Testis (tissue), 2 donors: ENCODE measurements at regions not wholly inside any gene's neighbourhood (a gene's known extent, or its start where the extent isn't known, plus 50 kb on each side); places are given as distances from the start of the nearest gene placed in this dataset.
A peak's percentile ranks its signal among the peaks of the same experiment; 100 is the strongest.

Experiments
- DNase-seq: peaks from one replicate; pipeline ENCODE4 v3.0.0-alpha.2; 2019
- H3K27ac ChIP-seq, 2 donors: fragments of 200-600 bp; sonication (generic); one replicate each; pipeline ENCODE4 v1.5.1; 2019
- H3K27me3 ChIP-seq: fragments of 200-600 bp; sonication (generic); one replicate; pipeline ENCODE4 v1.5.1; 2019
- H3K36me3 ChIP-seq: fragments of 200-600 bp; sonication (generic); one replicate; pipeline ENCODE4 v1.5.1; 2017; ENCODE audit warnings: low read depth; ENCODE audit errors: missing control alignments
- H3K4me1 ChIP-seq: fragments of 200-600 bp; sonication (generic); one replicate; pipeline ENCODE4 v1.5.1; 2019
- H3K4me3 ChIP-seq, 2 donors: fragments of 200-600 bp; sonication (generic); one replicate each; pipeline ENCODE4 v1.5.1; 2017 to 2019
- H3K9me3 ChIP-seq: fragments of 200-600 bp; sonication (generic); one replicate; pipeline ENCODE4 v1.5.1; 2017
- CTCF ChIP-seq, 3 experiments: fragments of 450-650 bp in 2 of 3; fragments of 200-600 bp in 1 of 3; sonication (generic) in 1 of 3; IDR thresholded peaks; one replicate each; pipeline ENCODE4 v1.5.1; 2016 to 2019; ENCODE audit warnings: antibody characterized with exemption in 3 of 3, mild to moderate bottlenecking in 2 of 3, moderate library complexity in 1 of 3
- POLR2A ChIP-seq: fragments of 450-650 bp; IDR thresholded peaks from one replicate; pipeline ENCODE4 v1.6.1; 2017; ENCODE audit warnings: antibody characterized with exemption, mild to moderate bottlenecking, moderate library complexity
- WGBS, 2 donors: methylation state at CpG; one replicate each; pipeline ENCODE4 v1.1.5; 2018; 5-methylcytosine and 5-hydroxymethylcytosine counted together
- intact Hi-C: fragments of 100-400 bp; cut with DNase I; formaldehyde crosslinking; loops from one replicate; pipeline ENCODE4 v1.15.1; 2023; ENCODE audit warnings: low total_unique reads

GRCh38 chr18:10049747-10050146 lies 135.9 kb downstream of the VAPA start:
- TF ChIP-seq POLR2A (no peak), CTCF (IDR thresholded peaks at IDR 0.05) (no peak)
- no peaks in the 10 kb centered on the region for H3K27me3 ChIP-seq
- 62 to 69% methylated on average over 3 of the region's 3 CpGs for WGBS, 2 donors
- H3K9me3 ChIP-seq = no peaks in the 10 kb centered on the region
- peaks cover 20% of the 10 kb centered on the region for H3K4me1 ChIP-seq
- H3K36me3 ChIP-seq = no peaks in the 10 kb centered on the region
- H3K27ac ChIP-seq = no peak overlapping the region
- intact Hi-C loops = no loop called here
- no peak overlapping the region for H3K4me3 ChIP-seq
- DNase-seq = no peak

DNA sequence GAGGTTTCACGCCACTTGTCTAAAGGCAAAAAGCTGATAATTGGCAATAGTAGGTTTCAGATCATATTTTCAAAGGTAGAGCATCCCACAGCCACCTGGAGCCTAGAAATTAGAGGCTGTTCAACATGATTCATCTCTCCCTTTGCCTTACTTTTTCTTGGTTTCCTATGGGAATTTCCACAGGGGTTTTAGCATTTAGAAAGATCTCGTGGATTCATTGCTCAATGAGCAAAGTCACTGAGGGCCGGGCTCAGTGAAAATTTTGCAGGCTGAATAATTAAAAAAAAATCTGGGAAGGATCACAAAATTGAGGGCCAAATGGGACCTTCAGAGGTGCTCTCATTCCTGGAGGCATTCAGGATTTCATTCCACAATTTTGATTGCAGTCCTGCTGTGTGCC lies 137.1 kb downstream of the VAPA start:
- H3K36me3 ChIP-seq = no peaks in the 10 kb centered on the region
- peaks cover 10% of the 10 kb centered on the region for H3K4me1 ChIP-seq
- H3K4me3 ChIP-seq = no peak overlapping the region
- 93 to 96% methylated on average over 3 of the region's 3 CpGs for WGBS, 2 donors
- no peak for TF ChIP-seq POLR2A
- no peak for TF ChIP-seq CTCF (IDR thresholded peaks at IDR 0.05)
- DNase-seq = no peak
- H3K9me3 ChIP-seq = no peaks in the 10 kb centered on the region
- no peak overlapping the region for H3K27ac ChIP-seq
- intact Hi-C loops = no loop called here
- no peaks in the 10 kb centered on the region for H3K27me3 ChIP-seq

DNA sequence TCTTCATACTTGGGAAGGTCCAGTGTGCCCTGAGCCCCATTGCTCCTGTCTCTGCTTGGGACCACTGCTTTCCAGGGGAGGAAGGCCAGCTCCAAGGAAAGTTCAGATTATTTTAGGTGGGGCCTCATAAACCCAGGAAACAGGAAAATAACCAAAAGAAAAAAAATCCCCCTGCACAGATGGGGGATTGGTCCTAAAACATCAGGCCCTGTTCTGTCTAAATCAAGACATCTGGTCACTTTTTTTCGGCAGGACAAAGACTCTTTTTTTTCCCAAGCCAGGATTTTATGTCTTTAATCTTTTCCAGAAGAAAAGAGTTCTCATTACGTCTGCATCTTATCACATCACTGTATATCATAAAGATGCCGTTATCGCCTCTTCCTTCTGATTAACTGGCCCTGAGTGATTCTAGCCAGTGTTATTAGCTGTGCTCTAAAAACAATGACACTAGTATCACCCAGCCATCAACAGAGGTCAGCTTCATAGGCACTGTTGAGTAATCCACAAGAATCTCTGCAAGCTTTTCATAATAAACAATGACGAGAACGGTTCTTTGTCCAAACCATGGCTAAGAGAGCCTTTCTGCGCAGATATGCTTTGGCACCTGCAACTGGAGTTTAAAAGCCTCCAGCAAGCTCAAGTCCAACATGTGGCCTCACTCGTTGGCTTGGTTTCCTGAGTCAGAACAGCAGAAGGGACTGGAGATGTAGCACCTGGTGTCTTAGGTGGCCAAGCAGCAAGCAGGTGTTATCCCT lies 138.2 kb downstream of the VAPA start:
- Histone ChIP-seq H3K9me3 (no peaks in the 10 kb centered on the region), H3K4me1 (peaks cover 10% of the 10 kb centered on the region), H3K27ac (no peak overlapping the region), H3K36me3 (no peaks in the 10 kb centered on the region), H3K4me3 (no peak overlapping the region), H3K27me3 (no peaks in the 10 kb centered on the region)
- 36 to 45% methylated on average over 8 of the region's 8 CpGs for WGBS, 2 donors
- intact Hi-C loops = no loop called here
- TF ChIP-seq CTCF (IDR thresholded peaks at IDR 0.05) (no peak), POLR2A (no peak)
- peak; percentile 63 for DNase-seq

GRCh38 chr18:10052871-10053270 lies 139.1 kb downstream of the VAPA start:
- intact Hi-C loops = no loop called here
- DNase-seq = no peak
- Histone ChIP-seq H3K4me1 (peaks cover 12% of the 10 kb centered on the region), H3K9me3 (no peaks in the 10 kb centered on the region), H3K27me3 (no peaks in the 10 kb centered on the region), H3K4me3 (no peak overlapping the region), H3K36me3 (no peaks in the 10 kb centered on the region), H3K27ac (no peak overlapping the region)
- TF ChIP-seq POLR2A (no peak), CTCF (IDR thresholded peaks at IDR 0.05) (no peak)
- 87 to 89% methylated on average over 3 of the region's 3 CpGs for WGBS, 2 donors

- no peak overlapping the region for H3K27ac ChIP-seq
- no peak for DNase-seq
- TF ChIP-seq CTCF (IDR thresholded peaks at IDR 0.05) (no peak), POLR2A (no peak)
- H3K9me3 ChIP-seq = no peaks in the 10 kb centered on the region
- 90 to 95% methylated on average over 5 of the region's 5 CpGs for WGBS, 2 donors
- H3K4me1 ChIP-seq = peaks cover 22% of the 10 kb centered on the region
- H3K4me3 ChIP-seq = no peak overlapping the region
- H3K36me3 ChIP-seq = no peaks in the 10 kb centered on the region
- intact Hi-C loops = no loop called here
- H3K27me3 ChIP-seq = no peaks in the 10 kb centered on the region
Observed at GRCh38 chr18:10053861-10054260, 140.0 kb downstream of the VAPA start.
